CD4-positive, alpha-beta T cell treated with Interleukin-4 for 1 hour (primary cell): ENCODE measurements at regions not wholly inside any gene's neighbourhood (a gene's known extent, or its start where the extent isn't known, plus 50 kb on each side); places are given as distances from the start of the nearest gene placed in this dataset.
"Not testable (repeated sequence)": the region's sequence is repeated elsewhere in the genome, so short reads cannot be mapped to it uniquely, and the experiment has no call there.

Experiments
- DNase-seq, 2 donors: peaks; one replicate each; pipeline ENCODE4 v3.0.0-alpha.2; 2020 to 2022

GRCh38 chr18:78790960-78791359, 188.7 kb upstream of the SALL3 start:
- no peak for DNase-seq

- no peak for DNase-seq
Measured at GRCh38 chr18:78792094-78792493, 187.5 kb upstream of the SALL3 start.

DNA sequence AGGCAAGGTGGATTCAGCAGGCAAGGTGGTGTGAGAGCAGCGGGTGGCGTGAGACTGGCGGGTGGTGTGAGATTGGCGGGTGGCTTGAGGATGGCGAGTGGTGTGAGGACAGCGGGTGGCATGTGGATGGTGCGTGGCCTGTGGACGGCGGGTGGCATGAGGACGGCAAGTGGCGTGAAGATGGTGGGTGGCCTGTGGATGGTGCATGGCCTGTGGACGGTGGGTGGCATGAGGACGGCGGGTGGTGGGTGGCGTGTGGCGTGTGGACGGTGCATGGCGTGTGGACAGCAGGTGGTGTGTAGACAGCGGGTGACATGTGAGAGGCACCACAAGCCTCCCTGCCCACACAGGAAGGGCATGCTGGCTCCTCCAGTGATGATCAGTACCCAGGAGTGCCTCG, 186.9 kb upstream of the SALL3 start:
- no peak for DNase-seq

GRCh38 chr18:78793313-78794070, 186.1 kb upstream of the SALL3 start:
- DNase-seq: no peak

DNA sequence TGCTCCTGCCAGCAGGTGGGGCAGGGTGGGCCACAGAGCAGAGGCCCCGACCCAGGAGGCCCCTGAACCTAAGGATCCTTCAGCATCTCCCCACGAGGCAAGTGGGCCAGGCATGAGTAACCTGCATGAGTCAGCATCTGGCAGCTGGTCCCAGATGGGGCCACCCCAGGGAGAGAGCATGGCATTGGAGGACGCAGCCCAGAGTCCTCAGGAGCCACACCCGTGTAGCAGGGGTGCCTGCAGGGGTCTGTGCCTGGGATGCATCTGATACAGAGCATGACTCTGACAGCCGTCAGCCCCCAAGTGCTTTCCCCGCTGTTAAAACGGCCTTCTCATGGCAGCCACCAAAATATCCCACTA, 185.6 kb upstream of the SALL3 start:
- DNase-seq: no peak

DNA sequence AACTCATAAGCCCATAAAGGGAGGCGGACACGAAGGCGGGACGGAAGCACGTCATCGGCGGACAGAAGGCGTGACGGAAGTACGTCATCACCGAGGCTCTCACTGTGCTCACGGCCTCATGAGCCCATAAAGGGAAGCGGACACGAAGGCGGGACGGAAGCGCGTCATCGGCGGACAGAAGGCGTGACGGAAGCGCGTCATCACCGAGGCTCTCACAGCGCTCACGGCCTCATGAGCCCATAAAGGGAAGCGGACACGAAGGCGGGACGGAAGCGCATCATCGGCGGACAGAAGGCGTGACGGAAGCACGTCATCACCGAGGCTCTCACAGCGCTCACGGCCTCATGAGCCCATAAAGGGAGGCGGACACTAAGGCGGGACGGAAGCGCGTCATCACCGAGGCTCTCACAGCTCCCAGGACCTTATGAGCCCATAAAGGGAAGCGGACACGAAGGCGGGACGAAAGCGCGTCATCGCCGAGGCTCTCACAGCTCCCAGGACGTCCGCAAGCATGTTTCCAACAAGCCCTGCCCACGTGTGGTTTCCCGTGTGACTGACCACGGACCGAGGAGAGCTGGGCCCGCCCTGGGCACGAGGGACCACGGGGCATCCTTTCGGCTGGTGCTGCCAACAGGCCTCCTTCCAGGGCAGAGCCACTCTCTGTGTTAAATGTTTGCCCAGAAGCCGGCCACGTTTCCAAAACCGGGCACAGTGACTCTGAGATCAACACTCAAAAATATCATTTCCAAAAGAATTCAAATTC, 182.7 kb upstream of the SALL3 start:
- DNase-seq: no peak

DNA sequence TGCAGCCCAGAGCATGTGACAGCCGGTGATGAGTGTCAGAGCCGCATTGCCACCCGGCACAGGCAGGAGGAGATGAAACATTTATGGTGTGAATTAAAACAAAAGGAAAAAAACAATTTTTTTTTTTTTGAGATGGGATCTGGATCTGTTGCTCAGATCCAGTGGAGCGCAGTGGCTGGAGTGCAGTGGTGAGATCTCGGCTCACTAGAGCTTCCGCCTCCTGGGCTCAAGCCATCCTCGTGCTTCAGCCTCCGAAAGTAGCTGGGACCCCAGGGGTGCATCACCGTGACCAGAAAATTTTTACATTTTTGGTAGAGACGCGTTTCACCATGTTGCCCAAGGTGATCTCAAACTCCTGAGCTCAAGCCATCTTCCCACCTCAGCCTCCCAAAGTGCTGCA, 182.1 kb upstream of the SALL3 start:
- DNase-seq: no peak

DNA sequence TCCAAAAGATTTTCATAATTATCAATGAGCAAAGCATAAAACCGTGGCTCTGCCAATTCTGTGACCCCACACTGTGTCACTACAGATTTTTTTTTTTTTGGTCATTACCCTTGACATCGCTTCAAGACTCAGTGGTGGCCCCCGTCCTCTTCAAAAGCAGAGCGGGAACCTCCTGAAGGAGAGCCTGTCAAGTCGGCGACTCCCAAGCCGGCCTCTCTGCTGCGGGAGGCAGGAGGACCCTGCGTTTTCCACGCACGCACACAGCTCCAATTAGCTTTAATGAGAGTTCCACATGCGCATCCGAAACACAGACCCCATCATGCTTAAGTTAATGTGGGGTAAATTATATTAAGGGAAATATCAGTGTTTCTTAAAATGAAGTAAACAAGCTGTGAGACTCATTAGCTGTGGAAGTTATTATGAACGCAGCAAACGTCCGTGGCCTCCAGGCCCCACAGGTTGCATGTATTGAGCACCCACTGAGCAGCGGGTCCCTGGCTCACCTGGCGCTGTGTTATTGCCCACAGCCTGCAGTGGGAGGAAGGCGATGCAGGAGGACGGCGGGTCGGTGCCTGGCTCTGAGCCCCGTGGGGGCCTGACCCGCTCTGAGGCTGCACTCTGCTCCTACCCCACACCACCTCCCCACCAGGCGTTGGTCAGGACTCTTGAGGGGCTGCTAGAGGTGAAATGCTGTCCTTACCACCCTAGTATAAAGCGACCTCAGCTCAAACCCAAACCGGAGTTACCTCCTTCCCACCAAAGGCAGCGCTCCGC, 181.0 kb upstream of the SALL3 start:
- no peak for DNase-seq

DNA sequence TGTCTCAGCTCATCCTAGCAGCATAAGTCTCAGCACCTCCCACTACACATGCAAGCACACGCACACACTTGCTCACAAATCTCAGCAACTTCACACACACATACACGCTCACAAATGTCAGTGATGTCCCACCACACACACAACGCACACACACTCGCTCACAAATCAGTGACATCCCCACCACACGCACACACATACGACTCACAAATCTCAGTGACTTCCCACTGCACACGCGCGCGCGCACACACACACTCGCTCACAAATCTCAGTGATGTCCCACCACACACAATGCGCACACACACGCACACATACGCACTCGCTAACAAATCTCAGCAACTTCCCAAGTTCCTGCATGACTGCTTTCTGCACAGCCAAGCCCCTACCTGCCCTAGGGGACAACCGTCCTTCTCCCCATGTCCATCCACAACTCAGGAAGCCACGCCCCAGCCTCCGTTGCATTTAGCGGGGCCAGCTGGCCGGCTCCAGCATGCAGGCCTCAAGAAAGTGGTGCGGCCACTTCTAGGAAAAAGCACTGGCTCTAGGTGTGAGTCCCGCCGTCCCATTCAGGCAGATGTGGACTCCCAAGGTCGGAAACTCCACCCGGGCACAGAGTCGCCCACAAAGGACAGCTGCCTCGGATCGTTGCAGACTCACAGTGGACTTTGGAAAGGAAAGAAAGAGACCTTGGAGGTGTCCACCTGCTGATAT, 180.1 kb upstream of the SALL3 start:
- no peak for DNase-seq

GRCh38 chr18:78800102-78800851, 179.3 kb upstream of the SALL3 start:
- DNase-seq: not testable (repeated sequence)

GRCh38 chr18:78801011-78801410, 178.6 kb upstream of the SALL3 start:
- DNase-seq: no peak

GRCh38 chr18:78803104-78803503, 176.5 kb upstream of the SALL3 start:
- DNase-seq: no peak

- no peak for DNase-seq
Measured at GRCh38 chr18:78804206-78805030, 175.2 kb upstream of the SALL3 start.

DNA sequence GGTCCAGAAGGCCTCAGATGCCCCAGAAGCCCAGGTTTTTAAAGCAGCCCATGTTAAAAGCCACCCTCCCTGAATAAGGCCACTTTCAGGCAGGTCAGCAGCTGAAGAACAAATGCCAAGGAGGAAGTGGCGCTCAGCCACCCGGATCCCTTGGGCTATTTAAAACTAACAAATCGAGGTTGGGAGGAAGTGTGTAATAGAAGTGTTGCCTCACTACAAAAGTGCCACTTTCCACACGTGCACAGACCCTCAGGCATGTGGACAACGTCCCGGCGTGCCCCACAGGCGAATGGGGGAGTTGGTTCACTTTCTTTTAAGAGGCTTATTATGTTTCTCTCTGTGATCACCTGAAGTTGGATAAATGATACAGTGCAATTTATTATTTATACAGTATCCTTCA, 173.8 kb upstream of the SALL3 start:
- no peak for DNase-seq

DNA sequence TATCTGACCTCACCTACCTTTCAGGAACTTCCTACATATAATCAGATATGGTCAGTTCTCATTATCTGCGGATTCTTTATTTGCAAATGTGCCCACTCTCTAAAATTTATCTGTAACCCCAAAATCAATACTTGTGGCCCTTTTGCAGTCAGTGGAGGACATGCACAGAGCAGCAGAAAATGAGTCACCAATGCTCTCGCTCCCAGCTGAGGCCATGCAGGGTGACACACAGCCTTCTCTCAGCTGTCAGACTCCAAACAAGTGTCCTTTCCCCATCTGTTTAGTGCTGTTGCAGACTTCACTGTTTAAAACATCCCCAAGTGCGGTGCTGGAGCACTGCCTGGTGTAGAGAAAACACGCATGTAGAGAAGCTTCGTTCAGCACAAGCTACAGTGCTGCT, 171.9 kb upstream of the SALL3 start:
- no peak for DNase-seq

- no peak for DNase-seq
Measured at GRCh38 chr18:78809845-78810244, 169.8 kb upstream of the SALL3 start.

- DNase-seq: no peak
Measured at GRCh38 chr18:78810706-78811105, 168.9 kb upstream of the SALL3 start.

DNA sequence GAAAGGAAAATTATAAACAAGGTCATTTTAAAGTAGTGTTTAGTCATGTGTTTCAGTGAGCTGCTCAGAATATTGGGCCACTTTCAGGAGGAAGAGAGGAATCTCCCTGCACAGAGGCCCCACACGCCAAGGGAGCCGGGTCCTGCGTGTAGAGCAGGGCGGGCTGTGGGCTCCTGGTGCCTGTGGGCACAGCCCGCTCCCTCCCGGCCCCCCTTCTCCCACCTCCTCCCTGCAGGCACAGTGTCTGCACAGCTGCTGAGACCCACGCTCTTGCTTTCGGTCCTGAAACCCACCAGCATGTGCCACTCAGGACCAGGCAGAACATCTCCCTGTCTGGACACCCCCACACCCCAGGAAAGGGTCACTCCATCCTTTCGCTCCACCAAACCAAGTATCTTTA, 167.6 kb upstream of the SALL3 start:
- no peak for DNase-seq

GRCh38 chr18:78813156-78813555, 166.5 kb upstream of the SALL3 start:
- DNase-seq: no peak

- no peak for DNase-seq
Measured at GRCh38 chr18:78813936-78814710, 165.5 kb upstream of the SALL3 start.

GRCh38 chr18:78814766-78815165, 164.9 kb upstream of the SALL3 start:
- DNase-seq: no peak
